ENCODE measurements at regions not wholly inside any gene's neighbourhood (a gene's known extent, or its start where the extent isn't known, plus 50 kb on each side); places are given as distances from the start of the nearest gene placed in this dataset.
"Not testable (repeated sequence)": the region's sequence is repeated elsewhere in the genome, so short reads cannot be mapped to it uniquely, and the experiment has no call there.

DNA sequence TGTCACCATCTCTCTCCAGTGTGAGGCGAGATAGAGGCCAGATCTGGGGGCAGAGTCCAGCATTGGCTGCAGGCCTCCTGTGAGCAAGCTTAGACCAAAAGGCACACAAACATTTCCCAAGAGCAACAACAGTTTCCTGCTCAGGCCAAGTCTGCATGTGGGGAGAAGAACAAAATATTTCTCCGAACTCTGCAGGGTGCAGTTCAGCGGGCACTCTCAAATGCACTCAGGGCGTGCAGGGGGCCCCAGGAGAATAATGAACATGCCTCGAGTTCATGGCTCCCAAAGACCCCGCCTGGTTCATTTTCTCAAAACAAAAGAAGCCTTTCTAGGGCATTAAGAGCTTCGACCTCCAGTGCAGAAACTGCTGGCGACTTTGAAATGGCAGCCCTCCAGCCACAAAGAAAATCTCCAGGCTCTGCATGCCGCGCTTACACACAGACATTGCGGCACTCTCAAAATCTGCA lies 57.8 kb upstream of the HELT start:
- Histone ChIP-seq H3K27me3 (ENCODE audit: low read depth, low read length) (no peaks in the 10 kb centered on the region), H3K36me3 (replicated peaks; ENCODE audit: low read depth, low read length) (no peaks in the 10 kb centered on the region), H3K4me1 (ENCODE audit: low read length) (no peaks in the 10 kb centered on the region), H3K27ac (ENCODE audit: low read length) (no peak overlapping the region), H3K9ac (ENCODE audit: low read length) (no peak overlapping the region), H3K9me3 (ENCODE audit: insufficient read depth, low read length) (no peaks in the 10 kb centered on the region), H3K4me3 (ENCODE audit: low read length) (no peak overlapping the region), H4K20me1 (ENCODE audit: insufficient read depth, low read length) (no peaks in the 10 kb centered on the region), H3K4me2 (ENCODE audit: low read length) (no peak overlapping the region), H2AFZ (ENCODE audit: low read depth, low read length) (no peak overlapping the region), H3K79me2 (ENCODE audit: low read length) (no peaks in the 10 kb centered on the region)
- TF ChIP-seq, protein P1, sequence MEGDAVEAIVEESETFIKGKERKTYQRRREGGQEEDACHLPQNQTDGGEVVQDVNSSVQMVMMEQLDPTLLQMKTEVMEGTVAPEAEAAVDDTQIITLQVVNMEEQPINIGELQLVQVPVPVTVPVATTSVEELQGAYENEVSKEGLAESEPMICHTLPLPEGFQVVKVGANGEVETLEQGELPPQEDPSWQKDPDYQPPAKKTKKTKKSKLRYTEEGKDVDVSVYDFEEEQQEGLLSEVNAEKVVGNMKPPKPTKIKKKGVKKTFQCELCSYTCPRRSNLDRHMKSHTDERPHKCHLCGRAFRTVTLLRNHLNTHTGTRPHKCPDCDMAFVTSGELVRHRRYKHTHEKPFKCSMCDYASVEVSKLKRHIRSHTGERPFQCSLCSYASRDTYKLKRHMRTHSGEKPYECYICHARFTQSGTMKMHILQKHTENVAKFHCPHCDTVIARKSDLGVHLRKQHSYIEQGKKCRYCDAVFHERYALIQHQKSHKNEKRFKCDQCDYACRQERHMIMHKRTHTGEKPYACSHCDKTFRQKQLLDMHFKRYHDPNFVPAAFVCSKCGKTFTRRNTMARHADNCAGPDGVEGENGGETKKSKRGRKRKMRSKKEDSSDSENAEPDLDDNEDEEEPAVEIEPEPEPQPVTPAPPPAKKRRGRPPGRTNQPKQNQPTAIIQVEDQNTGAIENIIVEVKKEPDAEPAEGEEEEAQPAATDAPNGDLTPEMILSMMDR (IDR thresholded peaks at IDR 0.05; ENCODE audit: low read depth, low read length), result no peak
- TF ChIP-seq EZH2phosphoT487 (IDR thresholded peaks at IDR 0.05; ENCODE audit: low read depth), result no peak

GRCh38 chr4:184961660-184962059 lies 56.6 kb upstream of the HELT start:
- Histone ChIP-seq H3K4me1 (ENCODE audit: low read length) (no peaks in the 10 kb centered on the region), H3K9ac (ENCODE audit: low read length) (no peak overlapping the region), H3K27me3 (ENCODE audit: low read depth, low read length) (no peaks in the 10 kb centered on the region), H3K4me2 (ENCODE audit: low read length) (no peak overlapping the region), H2AFZ (ENCODE audit: low read depth, low read length) (no peak overlapping the region), H4K20me1 (ENCODE audit: insufficient read depth, low read length) (no peaks in the 10 kb centered on the region), H3K79me2 (ENCODE audit: low read length) (no peaks in the 10 kb centered on the region), H3K36me3 (replicated peaks; ENCODE audit: low read depth, low read length) (no peaks in the 10 kb centered on the region), H3K9me3 (ENCODE audit: insufficient read depth, low read length) (no peaks in the 10 kb centered on the region), H3K27ac (ENCODE audit: low read length) (no peak overlapping the region), H3K4me3 (ENCODE audit: low read length) (no peak overlapping the region)
- no peak for TF ChIP-seq EZH2phosphoT487 (IDR thresholded peaks at IDR 0.05; ENCODE audit: low read depth)
- TF ChIP-seq, protein P1 (IDR thresholded peaks at IDR 0.05; ENCODE audit: low read depth, low read length), result no peak

DNA sequence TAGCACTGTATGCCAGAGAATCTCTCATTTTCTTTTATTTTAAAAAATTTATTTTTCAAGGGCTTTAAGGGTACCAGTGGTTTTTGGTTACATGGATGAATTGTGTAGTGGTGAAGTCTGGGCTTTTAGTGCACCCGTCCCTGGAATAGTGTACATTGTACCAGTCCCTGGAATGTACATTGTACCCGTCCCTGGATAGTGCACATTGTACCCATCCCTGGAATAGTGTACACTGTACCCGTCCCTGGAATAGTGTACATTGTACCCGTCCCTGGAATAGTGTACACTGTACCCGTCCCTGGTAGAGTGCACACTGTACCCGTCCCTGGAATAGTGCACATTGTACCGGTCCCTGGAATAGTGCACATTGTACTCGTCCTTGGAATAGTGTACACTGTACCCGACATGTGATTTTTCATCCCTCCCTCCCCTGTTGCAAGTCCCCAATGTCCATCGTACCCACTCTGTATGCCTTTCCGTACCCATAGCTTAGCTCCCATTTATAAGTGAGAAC lies 56.1 kb upstream of the HELT start:
- TF ChIP-seq EZH2phosphoT487 (IDR thresholded peaks at IDR 0.05; ENCODE audit: low read depth), result no peak
- TF ChIP-seq, protein P1 (IDR thresholded peaks at IDR 0.05; ENCODE audit: low read depth, low read length), result no peak
- H3K79me2 ChIP-seq (ENCODE audit: low read length), result no peaks in the 10 kb centered on the region

DNA sequence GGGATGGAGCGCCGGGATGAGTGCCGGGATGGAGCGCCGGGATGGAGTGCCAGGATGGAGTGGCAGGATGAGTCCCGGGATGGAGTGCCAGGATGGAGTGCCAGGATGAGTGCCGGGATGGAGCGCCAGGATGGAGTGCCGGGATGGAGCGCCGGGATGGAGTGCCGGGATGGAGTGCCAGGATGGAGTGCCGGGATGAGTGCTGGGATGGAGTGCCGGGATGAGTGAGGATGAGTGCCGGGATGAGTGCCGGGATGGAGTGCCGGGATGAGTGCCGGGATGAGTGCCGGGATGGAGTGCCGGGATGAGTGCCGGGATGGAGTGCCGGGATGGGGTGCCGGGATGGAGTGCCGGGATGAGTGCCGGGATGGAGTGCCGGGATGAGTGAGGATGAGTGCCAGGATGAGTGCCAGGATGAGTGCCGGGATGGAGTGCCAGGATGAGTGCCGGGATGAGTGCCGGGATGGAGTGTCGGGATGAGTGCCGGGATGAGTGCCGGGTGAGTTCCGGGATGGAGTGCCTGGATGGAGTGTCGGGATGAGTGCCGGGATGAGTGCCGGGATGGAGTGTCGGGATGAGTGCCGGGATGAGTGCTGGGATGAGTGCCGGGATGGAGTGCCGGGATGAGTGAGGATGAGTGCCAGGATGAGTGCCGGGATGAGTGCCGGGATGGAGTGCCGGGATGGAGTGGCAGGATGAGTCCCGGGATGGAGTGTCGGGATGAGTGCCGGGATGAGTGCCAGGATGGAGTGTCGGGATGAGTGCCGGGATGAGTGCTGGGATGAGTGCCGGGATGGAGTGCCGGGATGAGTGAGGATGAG lies 52.9 kb upstream of the HELT start:
- H3K4me3 ChIP-seq (ENCODE audit: low read length); H3K79me2 ChIP-seq (ENCODE audit: low read length); H3K27me3 ChIP-seq (ENCODE audit: low read depth, low read length); H2AFZ ChIP-seq (ENCODE audit: low read depth, low read length); H3K9me3 ChIP-seq (ENCODE audit: insufficient read depth, low read length); H3K4me1 ChIP-seq (ENCODE audit: low read length); H3K9ac ChIP-seq (ENCODE audit: low read length); H3K36me3 ChIP-seq (replicated peaks; ENCODE audit: low read depth, low read length); H4K20me1 ChIP-seq (ENCODE audit: insufficient read depth, low read length); H3K27ac ChIP-seq (ENCODE audit: low read length); H3K4me2 ChIP-seq (ENCODE audit: low read length): not testable (repeated sequence)

More for the DNA sequence above, 56.1 kb upstream of the HELT start:
- H4K20me1 ChIP-seq (ENCODE audit: insufficient read depth, low read length), result no peaks in the 10 kb centered on the region
- H2AFZ ChIP-seq (ENCODE audit: low read depth, low read length), result no peak overlapping the region
- H3K27ac ChIP-seq (ENCODE audit: low read length), result no peak overlapping the region
- H3K9ac ChIP-seq (ENCODE audit: low read length), result no peak overlapping the region
- H3K4me2 ChIP-seq (ENCODE audit: low read length), result no peak overlapping the region
- no peaks in the 10 kb centered on the region for H3K36me3 ChIP-seq (replicated peaks; ENCODE audit: low read depth, low read length)
- H3K4me1 ChIP-seq (ENCODE audit: low read length), result no peaks in the 10 kb centered on the region
- no peak overlapping the region for H3K4me3 ChIP-seq (ENCODE audit: low read length)
- H3K9me3 ChIP-seq (ENCODE audit: insufficient read depth, low read length), result no peaks in the 10 kb centered on the region
- H3K27me3 ChIP-seq (ENCODE audit: low read depth, low read length), result no peaks in the 10 kb centered on the region

DNA sequence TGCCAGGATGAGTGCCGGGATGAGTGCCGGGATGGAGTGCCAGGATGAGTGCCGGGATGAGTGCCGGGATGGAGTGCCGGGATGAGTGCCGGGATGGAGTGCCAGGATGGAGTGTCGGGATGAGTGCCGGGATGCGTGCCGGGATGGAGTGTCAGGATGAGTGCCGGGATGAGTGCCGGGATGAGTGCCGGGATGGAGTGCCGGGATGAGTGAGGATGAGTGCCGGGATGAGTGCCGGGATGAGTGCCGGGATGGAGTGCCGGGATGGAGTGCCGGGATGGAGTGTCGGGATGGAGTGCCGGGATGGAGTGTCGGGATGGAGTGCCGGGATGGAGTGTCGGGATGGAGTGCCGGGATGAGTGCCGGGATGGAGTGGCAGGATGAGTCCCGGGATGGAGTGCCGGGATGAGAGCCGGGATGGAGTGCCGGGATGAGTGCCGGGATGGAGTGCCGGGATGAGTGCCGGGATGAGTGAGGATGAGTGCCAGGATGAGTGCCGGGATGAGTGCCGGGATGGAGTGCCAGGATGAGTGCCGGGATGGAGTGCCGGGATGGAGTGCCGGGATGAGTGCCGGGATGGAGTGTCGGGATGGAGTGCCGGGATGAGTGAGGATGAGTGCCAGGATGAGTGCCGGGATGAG lies 52.1 kb upstream of the HELT start:
- H3K36me3 ChIP-seq (replicated peaks; ENCODE audit: low read depth, low read length); H3K4me2 ChIP-seq (ENCODE audit: low read length); H3K9ac ChIP-seq (ENCODE audit: low read length); H2AFZ ChIP-seq (ENCODE audit: low read depth, low read length); H3K79me2 ChIP-seq (ENCODE audit: low read length); H4K20me1 ChIP-seq (ENCODE audit: insufficient read depth, low read length); H3K4me1 ChIP-seq (ENCODE audit: low read length); H3K27me3 ChIP-seq (ENCODE audit: low read depth, low read length); H3K9me3 ChIP-seq (ENCODE audit: insufficient read depth, low read length); H3K27ac ChIP-seq (ENCODE audit: low read length); H3K4me3 ChIP-seq (ENCODE audit: low read length): not testable (repeated sequence)

DNA sequence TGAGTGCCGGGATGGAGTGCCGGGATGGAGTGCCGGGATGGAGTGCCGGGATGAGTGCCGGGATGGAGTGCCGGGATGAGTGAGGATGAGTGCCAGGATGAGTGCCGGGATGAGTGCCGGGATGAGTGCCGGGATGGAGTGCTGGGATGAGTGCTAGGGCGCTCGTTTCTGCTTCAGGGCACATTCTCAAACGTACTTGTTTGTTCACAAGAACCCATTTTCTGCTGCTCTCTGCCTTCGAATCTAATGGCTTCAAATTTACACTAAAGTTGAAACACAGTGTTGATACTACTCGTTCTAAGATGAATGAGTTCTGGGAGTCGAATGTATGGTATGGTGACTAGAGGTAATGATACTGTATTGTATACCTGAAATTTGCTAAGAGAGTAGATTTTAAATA lies 50.6 kb upstream of the HELT start:
- not testable (repeated sequence) for H4K20me1 ChIP-seq (ENCODE audit: insufficient read depth, low read length); H3K4me1 ChIP-seq (ENCODE audit: low read length); H3K9ac ChIP-seq (ENCODE audit: low read length); H2AFZ ChIP-seq (ENCODE audit: low read depth, low read length); H3K27me3 ChIP-seq (ENCODE audit: low read depth, low read length); H3K27ac ChIP-seq (ENCODE audit: low read length); H3K4me2 ChIP-seq (ENCODE audit: low read length); H3K9me3 ChIP-seq (ENCODE audit: insufficient read depth, low read length); H3K79me2 ChIP-seq (ENCODE audit: low read length); H3K4me3 ChIP-seq (ENCODE audit: low read length); H3K36me3 ChIP-seq (replicated peaks; ENCODE audit: low read depth, low read length)

Data from OCI-LY3 (cell line).